D721Med (cell line): ENCODE measurements at regions not wholly inside any gene's neighbourhood (a gene's known extent, or its start where the extent isn't known, plus 50 kb on each side); places are given as distances from the start of the nearest gene placed in this dataset.

Experiments used
- DNase-seq: peaks from one replicate; pipeline ENCODE4 v3.0.0; 2011; ENCODE audit warnings: low spot score; ENCODE audit not compliant: insufficient read length
- FAIRE-seq: peaks from 2 replicates; lab custom pipeline; 2011; peaks lifted over from hg19 to GRCh38; lab: Jason Lieb, UNC
- TF ChIP-seq, protein P1 (sequence below): IDR thresholded peaks from 2 replicates; pipeline ENCODE4 v1.5.1; 2012; ENCODE audit warnings: mild to moderate bottlenecking, control low read depth; ENCODE audit not compliant: insufficient read depth; ENCODE audit errors: missing control alignments

DNA sequence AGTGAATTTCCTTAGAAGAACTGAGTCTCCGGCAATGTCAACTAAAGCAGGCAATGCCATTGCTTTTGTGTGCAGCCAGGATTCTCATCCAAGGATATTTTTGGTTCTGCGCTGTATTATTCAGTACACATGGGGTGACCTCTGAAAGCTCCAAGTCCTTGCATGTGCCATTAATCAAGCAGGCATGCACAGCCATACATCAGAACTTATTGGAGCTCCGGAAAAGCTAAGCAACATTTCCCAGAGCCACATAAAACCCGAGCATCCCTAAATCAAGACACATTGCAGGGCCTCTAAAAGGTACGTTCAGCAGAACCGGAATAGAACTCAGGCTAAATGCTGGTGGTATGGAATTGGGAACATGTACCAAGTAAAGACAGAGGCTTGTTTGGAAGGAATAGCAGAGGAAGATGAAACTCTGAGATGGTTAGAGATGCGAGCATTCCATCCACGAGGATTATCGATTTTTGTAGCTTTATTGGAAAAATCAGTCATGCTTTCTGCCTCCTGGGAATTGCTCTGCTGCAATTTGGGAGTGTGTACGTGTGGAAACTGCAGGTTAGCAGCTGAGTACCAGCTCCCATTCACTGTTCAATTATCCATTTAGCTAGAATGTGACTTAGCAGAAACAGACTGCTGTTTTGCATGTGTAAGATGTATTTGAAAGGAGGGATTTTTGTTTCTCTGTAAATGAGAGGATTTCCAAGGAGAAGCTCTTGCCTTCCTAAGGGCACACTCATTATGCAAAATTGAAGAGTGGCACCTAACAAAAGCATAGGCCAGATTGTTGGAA lies 143.7 kb upstream of the WWC1 start:
- no peak for FAIRE-seq
- no peak for DNase-seq
- TF ChIP-seq, protein P1, sequence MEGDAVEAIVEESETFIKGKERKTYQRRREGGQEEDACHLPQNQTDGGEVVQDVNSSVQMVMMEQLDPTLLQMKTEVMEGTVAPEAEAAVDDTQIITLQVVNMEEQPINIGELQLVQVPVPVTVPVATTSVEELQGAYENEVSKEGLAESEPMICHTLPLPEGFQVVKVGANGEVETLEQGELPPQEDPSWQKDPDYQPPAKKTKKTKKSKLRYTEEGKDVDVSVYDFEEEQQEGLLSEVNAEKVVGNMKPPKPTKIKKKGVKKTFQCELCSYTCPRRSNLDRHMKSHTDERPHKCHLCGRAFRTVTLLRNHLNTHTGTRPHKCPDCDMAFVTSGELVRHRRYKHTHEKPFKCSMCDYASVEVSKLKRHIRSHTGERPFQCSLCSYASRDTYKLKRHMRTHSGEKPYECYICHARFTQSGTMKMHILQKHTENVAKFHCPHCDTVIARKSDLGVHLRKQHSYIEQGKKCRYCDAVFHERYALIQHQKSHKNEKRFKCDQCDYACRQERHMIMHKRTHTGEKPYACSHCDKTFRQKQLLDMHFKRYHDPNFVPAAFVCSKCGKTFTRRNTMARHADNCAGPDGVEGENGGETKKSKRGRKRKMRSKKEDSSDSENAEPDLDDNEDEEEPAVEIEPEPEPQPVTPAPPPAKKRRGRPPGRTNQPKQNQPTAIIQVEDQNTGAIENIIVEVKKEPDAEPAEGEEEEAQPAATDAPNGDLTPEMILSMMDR = no peak

DNA sequence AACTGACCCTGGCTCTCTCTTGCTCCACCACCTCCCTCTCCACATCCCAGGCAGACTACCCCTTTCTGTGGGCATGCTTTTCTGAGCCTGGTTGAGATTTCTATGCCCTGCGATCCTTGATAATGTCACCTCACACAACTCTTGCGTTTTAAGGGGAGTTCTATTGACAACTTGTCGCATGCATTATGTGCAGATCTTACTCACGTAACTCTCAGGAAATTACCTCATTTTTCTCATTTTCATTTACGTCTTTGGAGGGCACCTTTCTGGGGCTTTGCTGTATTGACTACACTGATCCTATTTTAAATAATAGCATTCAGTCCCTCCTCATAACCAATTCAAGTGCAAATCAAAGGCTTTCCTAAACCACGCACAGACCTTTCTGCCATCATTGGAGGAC lies 140.4 kb upstream of the WWC1 start:
- TF ChIP-seq, protein P1 = no peak
- FAIRE-seq (no peak), DNase-seq (no peak)

DNA sequence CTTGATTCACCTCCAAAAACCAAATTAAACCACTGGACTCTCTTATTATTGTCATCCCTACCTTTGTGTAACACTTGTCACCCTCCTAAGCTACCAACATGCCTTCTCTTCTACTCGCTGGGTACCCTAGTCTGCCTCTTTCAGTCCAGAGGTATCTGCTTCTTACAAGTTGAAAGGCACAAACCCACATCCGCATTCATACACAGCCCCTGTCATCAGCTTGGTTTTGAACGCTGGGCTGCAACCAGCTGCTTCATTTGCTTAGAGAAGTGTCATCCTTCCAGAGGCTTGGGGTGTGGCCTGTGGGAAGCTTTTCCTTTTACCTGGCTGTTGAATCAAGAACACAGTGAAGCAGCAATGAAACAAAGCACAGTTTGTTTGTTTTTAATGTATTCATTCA lies 138.8 kb upstream of the WWC1 start:
- TF ChIP-seq, protein P1 = no peak
- DNase-seq (no peak), FAIRE-seq (no peak)

DNA sequence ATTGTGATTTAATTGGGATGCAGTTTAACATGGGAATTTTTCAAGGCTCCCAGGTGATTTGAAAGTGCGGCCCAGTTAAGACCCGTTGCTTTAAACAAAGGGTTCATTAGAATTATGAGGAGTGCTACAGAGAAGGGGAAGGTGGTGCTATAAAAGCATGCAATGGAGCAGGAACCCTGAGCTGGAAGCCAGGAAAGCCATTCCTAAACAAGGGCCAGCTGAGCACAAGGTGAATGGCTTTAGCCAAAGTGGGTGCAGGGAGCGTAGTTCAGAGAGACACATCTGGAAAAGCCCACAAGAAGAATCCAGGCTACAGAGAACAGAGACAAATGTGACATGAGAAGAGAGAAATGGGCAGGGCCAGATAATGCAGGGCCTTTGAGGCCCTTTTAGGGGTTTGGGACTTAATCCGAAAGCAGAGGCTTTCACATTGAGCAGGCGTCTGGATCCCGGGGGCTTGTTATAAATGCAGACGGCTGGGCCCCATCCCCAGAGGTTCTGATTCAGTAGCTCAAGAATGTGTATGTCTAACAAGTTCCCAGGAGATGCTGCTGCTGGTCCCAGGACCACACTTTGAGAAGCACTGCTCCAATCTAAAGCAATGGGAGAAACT lies 138.1 kb upstream of the WWC1 start:
- no peak for FAIRE-seq
- TF ChIP-seq, protein P1 = no peak

DNA sequence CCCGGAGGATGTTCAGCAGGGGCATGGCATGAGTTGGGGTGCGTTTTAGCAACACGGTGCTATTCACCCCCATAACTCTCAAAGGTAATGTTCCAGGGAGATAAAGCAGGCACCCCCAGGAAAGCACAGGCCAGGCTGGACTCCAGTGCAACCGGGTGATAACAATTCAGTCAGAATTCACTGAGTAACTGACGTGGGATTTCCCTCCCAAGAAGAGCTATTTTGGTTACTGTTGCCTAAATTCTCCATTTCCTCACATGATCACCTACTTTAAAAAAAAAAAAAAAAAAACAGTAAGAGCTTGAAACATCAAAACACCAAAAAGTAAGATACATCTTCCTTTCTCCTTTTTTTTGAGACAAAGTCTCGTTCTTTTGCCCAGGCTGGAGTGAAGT lies 137.6 kb upstream of the WWC1 start:
- TF ChIP-seq, protein P1 = no peak
- FAIRE-seq (no peak), DNase-seq (no peak)

More for the DNA sequence above, 138.1 kb upstream of the WWC1 start:
- DNase-seq = no peak

DNA sequence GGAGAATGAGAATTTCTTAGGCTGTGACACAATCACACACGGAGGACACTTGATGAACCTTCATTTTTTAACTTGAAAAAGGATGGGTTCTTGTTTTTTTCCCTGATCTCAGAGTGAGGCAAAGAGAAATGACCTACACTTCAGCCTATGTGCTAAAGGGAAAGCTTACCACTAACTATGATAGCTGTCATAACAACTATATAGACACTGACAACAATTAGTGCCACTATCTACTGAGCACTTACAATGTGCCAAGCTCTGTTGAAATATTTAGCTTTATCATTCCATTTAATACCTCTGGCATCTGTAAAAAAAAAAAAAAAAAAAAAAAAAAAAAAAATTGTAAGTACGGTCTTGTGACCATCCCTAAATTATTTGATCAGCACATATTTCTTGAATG lies 135.9 kb upstream of the WWC1 start:
- DNase-seq (no peak), FAIRE-seq (no peak)

More for the DNA sequence above, 135.9 kb upstream of the WWC1 start:
- TF ChIP-seq, protein P1 = no peak
